ENCODE measurements at regions not wholly inside any gene's neighbourhood (a gene's known extent, or its start where the extent isn't known, plus 50 kb on each side); places are given as distances from the start of the nearest gene placed in this dataset.

GRCh38 chr2:2621855-2622254 is 290.8 kb upstream of the MYT1L start:
- TF ChIP-seq EZH2 (IDR thresholded peaks at IDR 0.05; ENCODE audit: borderline replicate concordance) = no peak
- TF ChIP-seq, protein P1, sequence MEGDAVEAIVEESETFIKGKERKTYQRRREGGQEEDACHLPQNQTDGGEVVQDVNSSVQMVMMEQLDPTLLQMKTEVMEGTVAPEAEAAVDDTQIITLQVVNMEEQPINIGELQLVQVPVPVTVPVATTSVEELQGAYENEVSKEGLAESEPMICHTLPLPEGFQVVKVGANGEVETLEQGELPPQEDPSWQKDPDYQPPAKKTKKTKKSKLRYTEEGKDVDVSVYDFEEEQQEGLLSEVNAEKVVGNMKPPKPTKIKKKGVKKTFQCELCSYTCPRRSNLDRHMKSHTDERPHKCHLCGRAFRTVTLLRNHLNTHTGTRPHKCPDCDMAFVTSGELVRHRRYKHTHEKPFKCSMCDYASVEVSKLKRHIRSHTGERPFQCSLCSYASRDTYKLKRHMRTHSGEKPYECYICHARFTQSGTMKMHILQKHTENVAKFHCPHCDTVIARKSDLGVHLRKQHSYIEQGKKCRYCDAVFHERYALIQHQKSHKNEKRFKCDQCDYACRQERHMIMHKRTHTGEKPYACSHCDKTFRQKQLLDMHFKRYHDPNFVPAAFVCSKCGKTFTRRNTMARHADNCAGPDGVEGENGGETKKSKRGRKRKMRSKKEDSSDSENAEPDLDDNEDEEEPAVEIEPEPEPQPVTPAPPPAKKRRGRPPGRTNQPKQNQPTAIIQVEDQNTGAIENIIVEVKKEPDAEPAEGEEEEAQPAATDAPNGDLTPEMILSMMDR (IDR thresholded peaks at IDR 0.05; ENCODE audit: poor library complexity) = no peak
- no peak for TF ChIP-seq EZH2phosphoT487 (IDR thresholded peaks at IDR 0.05; ENCODE audit: low read depth, severe bottlenecking, unreplicated experiment)
